BLaER1 treated with 17β-estradiol and CSF1 and Interleukin-3, amounts not matched to agents 10 nM and 100 nM (cell line): ENCODE measurements at regions not wholly inside any gene's neighbourhood (a gene's known extent, or its start where the extent isn't known, plus 50 kb on each side); places are given as distances from the start of the nearest gene placed in this dataset.

Experiments
- H3K27ac ChIP-seq, 11 experiments: shearing (Covaris generic); formaldehyde crosslinking; 2 replicates each; pipeline ENCODE4 v1.8.1; 2022
- H3K27me3 ChIP-seq, 11 experiments: shearing (Covaris generic); formaldehyde crosslinking; 2 replicates each; pipeline ENCODE4 v1.8.1; 2022
- H3K36me3 ChIP-seq, 11 experiments: shearing (Covaris generic); formaldehyde crosslinking; 2 replicates each; pipeline ENCODE4 v1.8.1; 2022
- H3K4me1 ChIP-seq, 10 experiments: shearing (Covaris generic); formaldehyde crosslinking; 2 replicates each; pipeline ENCODE4 v1.8.1; 2022
- H3K4me2 ChIP-seq, 11 experiments: shearing (Covaris generic); formaldehyde crosslinking; 2 replicates each; pipeline ENCODE4 v1.8.1; 2022
- H3K4me3 ChIP-seq, 10 experiments: shearing (Covaris generic); formaldehyde crosslinking; 2 replicates each; pipeline ENCODE4 v1.8.1; 2022
- H3K9ac ChIP-seq, 11 experiments: shearing (Covaris generic); formaldehyde crosslinking; 2 replicates each; pipeline ENCODE4 v1.8.1; 2022
- H3K9me3 ChIP-seq, 11 experiments: shearing (Covaris generic); formaldehyde crosslinking; replicated peaks in 1 of 11; 2 replicates each; pipeline ENCODE4 v1.8.1; 2022
- H4K20me1 ChIP-seq, 11 experiments: shearing (Covaris generic); formaldehyde crosslinking; 2 replicates each; pipeline ENCODE4 v1.8.1; 2022
- Cebpa-rat ChIP-seq, 11 experiments: shearing (Covaris generic); IDR thresholded peaks; 2 replicates each; pipeline ENCODE4 v1.8.1; 2022

- Histone ChIP-seq H3K9ac (no peak overlapping the region), H3K4me2 (peak overlapping the region in 8 of 11 experiments; percentile 23 to 51 (median 44); a peak in 16 of 22 replicates), H3K27me3 (no peaks in the 10 kb centered on the region), H3K9me3 (no peaks in the 10 kb centered on the region), H3K36me3 (no peaks in the 10 kb centered on the region), H4K20me1 (no peaks in the 10 kb centered on the region), H3K4me1 (peaks cover 0 to 9% (median 6%) of the 10 kb centered on the region in 10 experiments; a peak in 13 of 20 replicates), H3K27ac (no peak overlapping the region), H3K4me3 (no peak overlapping the region)
- no peak for TF ChIP-seq Cebpa-rat (IDR thresholded peaks at IDR 0.05)
These were observed 590.3 kb downstream of the BUD13 start for GRCh38 chr11:116182356-116182966.

DNA sequence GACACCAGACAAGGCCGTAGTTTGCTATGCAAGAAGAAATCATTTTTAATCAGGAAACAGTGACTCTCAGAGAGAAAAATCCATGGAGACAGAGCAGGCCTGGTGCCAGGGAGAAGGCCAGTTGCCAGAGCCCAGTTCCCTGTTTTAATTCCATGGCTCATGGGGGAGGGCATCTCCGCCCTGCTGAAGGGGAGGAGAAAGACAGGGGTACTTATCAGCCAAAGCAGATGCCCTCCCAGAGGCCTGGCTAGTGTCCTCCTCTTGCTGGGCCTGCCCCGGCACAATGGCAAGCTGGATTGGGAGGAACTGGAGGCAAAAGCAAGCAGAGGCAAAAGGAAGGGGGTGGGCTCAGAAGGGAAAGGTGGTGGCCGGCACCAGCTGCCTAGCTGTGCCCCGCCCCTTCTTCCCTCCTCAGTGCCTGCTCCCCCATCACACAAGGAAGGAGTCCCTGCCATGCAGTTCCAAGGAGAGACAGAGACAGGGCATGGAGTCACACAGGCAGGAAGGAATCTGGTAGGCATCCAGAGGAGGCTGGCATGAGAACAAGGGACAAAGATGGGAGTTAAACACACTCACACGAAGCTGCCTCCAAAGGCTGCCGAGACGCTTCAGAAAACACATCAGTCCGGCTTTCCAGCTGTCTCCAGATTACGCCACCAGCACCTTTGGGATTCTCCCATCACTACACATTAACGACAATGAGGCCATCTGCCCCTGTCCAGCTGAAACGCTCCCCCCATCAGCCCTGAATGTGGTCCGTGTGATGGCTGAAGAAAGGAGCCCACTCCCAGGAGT, 591.8 kb downstream of the BUD13 start:
- no peaks in the 10 kb centered on the region for H4K20me1 ChIP-seq
- no peak overlapping the region for H3K4me2 ChIP-seq
- no peak for TF ChIP-seq Cebpa-rat (IDR thresholded peaks at IDR 0.05)
- no peak overlapping the region for H3K4me3 ChIP-seq
- H3K4me1 ChIP-seq: peaks cover 0 to 12% (median 7%) of the 10 kb centered on the region in 10 experiments; a peak in 16 of 20 replicates
- no peak overlapping the region for H3K27ac ChIP-seq
- H3K9me3 ChIP-seq: no peaks in the 10 kb centered on the region
- H3K9ac ChIP-seq: no peak overlapping the region
- no peaks in the 10 kb centered on the region for H3K36me3 ChIP-seq
- H3K27me3 ChIP-seq: no peaks in the 10 kb centered on the region

- no peak for TF ChIP-seq Cebpa-rat (IDR thresholded peaks at IDR 0.05)
- Histone ChIP-seq H3K4me1 (peaks cover 0 to 12% (median 7%) of the 10 kb centered on the region in 10 experiments; a peak in 16 of 20 replicates), H3K9me3 (no peaks in the 10 kb centered on the region), H3K4me3 (no peak overlapping the region), H3K27ac (no peak overlapping the region), H3K27me3 (no peaks in the 10 kb centered on the region), H3K9ac (no peak overlapping the region), H3K4me2 (no peak overlapping the region), H3K36me3 (no peaks in the 10 kb centered on the region), H4K20me1 (no peaks in the 10 kb centered on the region)
These were observed 593.4 kb downstream of the BUD13 start for GRCh38 chr11:116179401-116179800.

DNA sequence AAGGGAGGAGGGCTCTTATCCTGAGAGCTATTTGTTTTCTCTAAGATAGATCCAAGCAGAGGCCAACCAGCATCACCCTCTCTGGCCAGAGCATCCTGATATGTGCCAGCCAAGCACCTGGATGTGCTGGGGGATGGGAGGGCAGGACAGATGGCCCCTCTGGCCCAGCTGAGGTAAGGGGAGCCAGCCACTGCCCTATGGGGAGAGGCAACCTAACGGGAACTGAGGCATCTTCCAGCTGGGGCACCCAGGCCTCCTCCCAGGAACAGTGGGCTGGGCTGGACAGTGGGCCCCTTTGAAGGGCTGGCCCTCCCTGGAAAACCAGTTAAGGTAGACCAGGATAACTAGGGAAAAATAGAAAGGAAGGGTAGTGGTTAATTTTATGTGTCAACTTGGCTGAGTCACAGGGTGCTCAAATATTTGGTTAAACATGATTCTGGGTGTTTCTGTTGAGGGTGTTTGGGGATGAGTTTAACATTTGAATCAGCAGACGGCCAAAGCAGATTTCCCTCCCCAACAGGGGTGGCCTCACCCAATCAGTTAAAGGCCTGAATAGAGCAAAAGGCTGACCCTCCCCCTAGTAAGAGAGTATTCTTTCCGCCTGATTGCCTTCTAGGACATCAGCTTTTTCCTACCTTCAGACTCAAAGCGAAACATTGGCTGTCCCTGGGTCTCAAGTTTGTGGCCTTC, 595.1 kb downstream of the BUD13 start:
- Histone ChIP-seq H3K4me1 (peaks cover 0 to 17% (median 11%) of the 10 kb centered on the region in 10 experiments; a peak in 16 of 20 replicates), H3K27ac (no peak overlapping the region), H3K4me2 (no peak overlapping the region), H3K4me3 (no peak overlapping the region), H4K20me1 (no peaks in the 10 kb centered on the region), H3K9ac (no peak overlapping the region), H3K27me3 (no peaks in the 10 kb centered on the region), H3K9me3 (no peaks in the 10 kb centered on the region), H3K36me3 (no peaks in the 10 kb centered on the region)
- TF ChIP-seq Cebpa-rat (IDR thresholded peaks at IDR 0.05): no peak

DNA sequence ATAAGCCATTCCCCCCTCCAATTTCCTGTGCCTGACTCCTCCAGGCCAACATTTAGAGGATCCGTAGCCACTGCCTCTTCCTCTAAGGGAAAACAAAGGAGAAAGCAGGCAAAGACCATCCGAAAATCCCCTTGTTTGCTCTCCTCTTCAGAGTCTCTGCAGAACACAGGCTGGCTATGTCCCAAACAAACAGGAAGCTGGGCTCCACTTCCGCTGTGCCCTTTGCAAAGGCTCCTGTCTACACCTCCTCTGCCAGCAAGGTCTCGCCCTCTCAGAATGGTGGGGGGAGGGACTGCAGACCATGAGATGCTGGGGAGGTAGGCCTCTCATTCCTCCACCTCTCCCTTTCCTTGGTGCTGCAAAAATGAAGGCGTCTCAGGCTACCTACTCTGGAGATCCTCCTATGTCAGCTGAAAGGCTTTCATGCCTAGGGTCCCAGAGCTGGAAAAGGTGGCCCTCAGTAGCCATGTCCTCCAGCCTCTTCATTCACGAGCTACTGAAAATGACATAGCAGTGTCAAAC, 596.2 kb downstream of the BUD13 start:
- Histone ChIP-seq H3K27me3 (no peaks in the 10 kb centered on the region), H3K9me3 (no peaks in the 10 kb centered on the region), H3K4me1 (peaks cover 0 to 14% (median 8%) of the 10 kb centered on the region in 10 experiments; a peak in 14 of 20 replicates), H3K27ac (no peak overlapping the region), H3K36me3 (no peaks in the 10 kb centered on the region), H4K20me1 (no peaks in the 10 kb centered on the region), H3K4me3 (no peak overlapping the region), H3K4me2 (peak overlapping the region in 2 of 11 experiments; percentile 12 to 17; a peak in 3 of 22 replicates), H3K9ac (no peak overlapping the region)
- TF ChIP-seq Cebpa-rat (IDR thresholded peaks at IDR 0.05): no peak

DNA sequence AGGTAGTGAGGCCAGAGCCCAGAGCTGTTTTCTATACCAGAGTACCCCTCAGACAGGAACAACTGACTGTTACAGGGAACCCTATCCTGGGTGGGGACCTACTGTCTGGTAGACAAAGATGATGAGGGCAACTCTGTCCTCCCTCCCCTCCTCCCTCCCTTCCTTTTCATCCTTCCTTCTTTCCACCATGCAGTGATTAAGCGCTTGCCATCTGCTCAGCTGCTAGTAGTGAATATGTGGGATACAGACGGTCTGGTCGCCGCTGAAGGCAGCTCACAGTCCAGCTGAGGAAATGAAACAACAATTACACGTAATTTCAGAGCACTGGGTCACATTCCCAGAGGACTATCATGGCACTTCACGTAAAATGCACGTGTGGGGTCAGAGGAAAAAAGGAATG, 597.1 kb downstream of the BUD13 start:
- H3K9me3 ChIP-seq: no peaks in the 10 kb centered on the region
- no peak overlapping the region for H3K27ac ChIP-seq
- peaks cover 0 to 14% (median 8%) of the 10 kb centered on the region in 10 experiments; a peak in 14 of 20 replicates for H3K4me1 ChIP-seq
- no peaks in the 10 kb centered on the region for H3K27me3 ChIP-seq
- H3K4me2 ChIP-seq: no peak overlapping the region
- no peak for TF ChIP-seq Cebpa-rat (IDR thresholded peaks at IDR 0.05)
- H3K9ac ChIP-seq: no peak overlapping the region
- no peaks in the 10 kb centered on the region for H3K36me3 ChIP-seq
- no peaks in the 10 kb centered on the region for H4K20me1 ChIP-seq
- H3K4me3 ChIP-seq: no peak overlapping the region

- Histone ChIP-seq H3K9ac (no peak overlapping the region), H4K20me1 (no peaks in the 10 kb centered on the region), H3K4me2 (no peak overlapping the region), H3K27me3 (no peaks in the 10 kb centered on the region), H3K4me1 (peaks cover 0 to 14% (median 8%) of the 10 kb centered on the region in 10 experiments; a peak in 14 of 20 replicates), H3K9me3 (no peaks in the 10 kb centered on the region), H3K4me3 (no peak overlapping the region), H3K36me3 (no peaks in the 10 kb centered on the region), H3K27ac (no peak overlapping the region)
- TF ChIP-seq Cebpa-rat (IDR thresholded peaks at IDR 0.05): no peak
These were observed 598.6 kb downstream of the BUD13 start for GRCh38 chr11:116173941-116174911.

GRCh38 chr11:116173506-116173905, 599.3 kb downstream of the BUD13 start:
- Histone ChIP-seq H3K9me3 (no peaks in the 10 kb centered on the region), H3K36me3 (no peaks in the 10 kb centered on the region), H4K20me1 (no peaks in the 10 kb centered on the region), H3K4me2 (peak overlapping the region in 2 of 11 experiments; percentile 38 to 58; a peak in 2 of 22 replicates), H3K27ac (no peak overlapping the region), H3K9ac (no peak overlapping the region), H3K4me3 (no peak overlapping the region), H3K27me3 (no peaks in the 10 kb centered on the region), H3K4me1 (peaks cover 0 to 14% (median 8%) of the 10 kb centered on the region in 10 experiments; a peak in 14 of 20 replicates)
- TF ChIP-seq Cebpa-rat (IDR thresholded peaks at IDR 0.05): no peak
